ENCODE measurements at regions not wholly inside any gene's neighbourhood (a gene's known extent, or its start where the extent isn't known, plus 50 kb on each side); places are given as distances from the start of the nearest gene placed in this dataset.

GRCh38 chr2:5325523-5325922 lies 366.7 kb upstream of the SOX11 start:
- Histone ChIP-seq H3K4me1 (ENCODE audit: control insufficient read depth, low read length) (no peaks in the 10 kb centered on the region), H3K27ac (ENCODE audit: low read depth, low read length) (no peak overlapping the region), H3F3A (ENCODE audit: control insufficient read depth, insufficient read depth) (no peaks in the 10 kb centered on the region), H3K9me2 (replicated peaks; ENCODE audit: control insufficient read depth, low read length) (no peaks in the 10 kb centered on the region), H3K27me3 (ENCODE audit: control insufficient read depth, low read length) (no peaks in the 10 kb centered on the region), H3K79me2 (ENCODE audit: control insufficient read depth, low read length) (no peaks in the 10 kb centered on the region), H3K4me3 (ENCODE audit: low read length) (no peak overlapping the region), H3K36me3 (ENCODE audit: control insufficient read depth, low read length) (no peaks in the 10 kb centered on the region), H4K20me1 (ENCODE audit: control insufficient read depth, insufficient read depth, low read depth, low read length) (no peaks in the 10 kb centered on the region), H3K4me2 (ENCODE audit: low read length) (no peak overlapping the region), H3K9me3 (ENCODE audit: control insufficient read depth, insufficient read depth, low read length) (no peaks in the 10 kb centered on the region)
- no peak for TF ChIP-seq EZH2phosphoT487 (IDR thresholded peaks at IDR 0.05; ENCODE audit: borderline replicate concordance, low read length)
- TF ChIP-seq, protein P1, sequence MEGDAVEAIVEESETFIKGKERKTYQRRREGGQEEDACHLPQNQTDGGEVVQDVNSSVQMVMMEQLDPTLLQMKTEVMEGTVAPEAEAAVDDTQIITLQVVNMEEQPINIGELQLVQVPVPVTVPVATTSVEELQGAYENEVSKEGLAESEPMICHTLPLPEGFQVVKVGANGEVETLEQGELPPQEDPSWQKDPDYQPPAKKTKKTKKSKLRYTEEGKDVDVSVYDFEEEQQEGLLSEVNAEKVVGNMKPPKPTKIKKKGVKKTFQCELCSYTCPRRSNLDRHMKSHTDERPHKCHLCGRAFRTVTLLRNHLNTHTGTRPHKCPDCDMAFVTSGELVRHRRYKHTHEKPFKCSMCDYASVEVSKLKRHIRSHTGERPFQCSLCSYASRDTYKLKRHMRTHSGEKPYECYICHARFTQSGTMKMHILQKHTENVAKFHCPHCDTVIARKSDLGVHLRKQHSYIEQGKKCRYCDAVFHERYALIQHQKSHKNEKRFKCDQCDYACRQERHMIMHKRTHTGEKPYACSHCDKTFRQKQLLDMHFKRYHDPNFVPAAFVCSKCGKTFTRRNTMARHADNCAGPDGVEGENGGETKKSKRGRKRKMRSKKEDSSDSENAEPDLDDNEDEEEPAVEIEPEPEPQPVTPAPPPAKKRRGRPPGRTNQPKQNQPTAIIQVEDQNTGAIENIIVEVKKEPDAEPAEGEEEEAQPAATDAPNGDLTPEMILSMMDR (IDR thresholded peaks at IDR 0.05; ENCODE audit: low read depth, low read length, poor library complexity, severe bottlenecking), result no peak

DNA sequence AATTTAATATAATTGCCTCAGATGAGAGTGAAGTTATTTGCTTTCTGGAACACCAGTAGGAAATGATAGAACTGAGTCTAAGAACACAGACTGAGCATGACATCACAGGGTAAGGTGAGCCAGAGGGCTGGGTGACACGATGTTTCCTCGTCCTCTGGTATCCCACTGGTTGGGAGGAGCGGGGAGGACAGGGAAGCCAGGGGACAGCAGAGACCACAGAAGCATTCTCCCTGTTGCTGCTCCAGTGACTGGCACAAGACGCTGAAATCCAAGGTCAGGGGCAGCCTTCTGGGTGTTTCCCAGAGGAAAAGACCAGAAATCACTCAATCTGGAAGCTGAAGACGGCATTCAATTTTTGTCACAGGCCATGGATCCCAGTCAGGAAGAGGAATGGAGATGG lies 363.4 kb upstream of the SOX11 start:
- no peaks in the 10 kb centered on the region for H3K9me2 ChIP-seq (replicated peaks; ENCODE audit: control insufficient read depth, low read length)
- H4K20me1 ChIP-seq (ENCODE audit: control insufficient read depth, insufficient read depth, low read depth, low read length), result no peaks in the 10 kb centered on the region
- H3K9me3 ChIP-seq (ENCODE audit: control insufficient read depth, insufficient read depth, low read length), result no peaks in the 10 kb centered on the region
- TF ChIP-seq, protein P1 (IDR thresholded peaks at IDR 0.05; ENCODE audit: low read depth, low read length, poor library complexity, severe bottlenecking), result no peak
- TF ChIP-seq EZH2phosphoT487 (IDR thresholded peaks at IDR 0.05; ENCODE audit: borderline replicate concordance, low read length), result no peak
- H3K4me1 ChIP-seq (ENCODE audit: control insufficient read depth, low read length), result no peaks in the 10 kb centered on the region
- H3K36me3 ChIP-seq (ENCODE audit: control insufficient read depth, low read length), result no peaks in the 10 kb centered on the region
- no peak overlapping the region for H3K27ac ChIP-seq (ENCODE audit: low read depth, low read length)
- H3K4me2 ChIP-seq (ENCODE audit: low read length), result no peak overlapping the region
- H3F3A ChIP-seq (ENCODE audit: control insufficient read depth, insufficient read depth), result no peaks in the 10 kb centered on the region
- H3K27me3 ChIP-seq (ENCODE audit: control insufficient read depth, low read length), result no peaks in the 10 kb centered on the region
- H3K4me3 ChIP-seq (ENCODE audit: low read length), result no peak overlapping the region
- H3K79me2 ChIP-seq (ENCODE audit: control insufficient read depth, low read length), result no peaks in the 10 kb centered on the region

GRCh38 chr2:5329763-5330162 lies 362.4 kb upstream of the SOX11 start:
- Histone ChIP-seq H3K9me3 (ENCODE audit: control insufficient read depth, insufficient read depth, low read length) (no peaks in the 10 kb centered on the region), H3K9me2 (replicated peaks; ENCODE audit: control insufficient read depth, low read length) (no peaks in the 10 kb centered on the region), H3K27me3 (ENCODE audit: control insufficient read depth, low read length) (no peaks in the 10 kb centered on the region)

More at GRCh38 chr2:5329763-5330162, 362.4 kb upstream of the SOX11 start:
- no peaks in the 10 kb centered on the region for H3K79me2 ChIP-seq (ENCODE audit: control insufficient read depth, low read length)
- no peaks in the 10 kb centered on the region for H3K4me1 ChIP-seq (ENCODE audit: control insufficient read depth, low read length)
- TF ChIP-seq EZH2phosphoT487 (IDR thresholded peaks at IDR 0.05; ENCODE audit: borderline replicate concordance, low read length), result no peak
- TF ChIP-seq, protein P1 (IDR thresholded peaks at IDR 0.05; ENCODE audit: low read depth, low read length, poor library complexity, severe bottlenecking), result no peak
- no peaks in the 10 kb centered on the region for H4K20me1 ChIP-seq (ENCODE audit: control insufficient read depth, insufficient read depth, low read depth, low read length)
- H3F3A ChIP-seq (ENCODE audit: control insufficient read depth, insufficient read depth), result no peaks in the 10 kb centered on the region
- no peak overlapping the region for H3K27ac ChIP-seq (ENCODE audit: low read depth, low read length)
- H3K4me3 ChIP-seq (ENCODE audit: low read length), result no peak overlapping the region
- no peaks in the 10 kb centered on the region for H3K36me3 ChIP-seq (ENCODE audit: control insufficient read depth, low read length)
- H3K4me2 ChIP-seq (ENCODE audit: low read length), result no peak overlapping the region
